Heart left ventricle (tissue), 13 donors: ENCODE measurements at regions not wholly inside any gene's neighbourhood (a gene's known extent, or its start where the extent isn't known, plus 50 kb on each side); places are given as distances from the start of the nearest gene placed in this dataset.
"Not testable (repeated sequence)": the region's sequence is repeated elsewhere in the genome, so short reads cannot be mapped to it uniquely, and the experiment has no call there.

Experiments used
- CTCF ChIP-seq, 12 donors: fragments of 200-600 bp; sonication (generic) in 4 of 12; IDR thresholded peaks; one replicate each; pipeline versions ENCODE4 v1.5.0 to v1.8.0; 2018 to 2022; ENCODE audit warnings: antibody characterized with exemption in 12 of 12, mild to moderate bottlenecking in 5 of 12
- POLR2A ChIP-seq, 2 donors: fragments of 450-650 bp; IDR thresholded peaks; one replicate each; pipeline ENCODE4 v1.6.1; 2017; ENCODE audit warnings: antibody characterized with exemption in 2 of 2, mild to moderate bottlenecking in 2 of 2, moderate library complexity in 2 of 2
- donor health status: ischemic (EF 13 %, LVEDD 7.1; RV severe dilation, severe dysfunction).
- donor health status: DM: no; HTN: yes; CAD: no.
- donor health status: DM: no; HTN: no; CAD: no.
- donor health status: ischemic (EF 25% LVEDD 6.9; RV normal size, moderate dysfunction).
- donor health status: ischemic (EF 25% LVEDD 5.7; RV mildly dilated, moderate dysfunction).
- donor health status: ischemic (EF 35%, LVEDD 5.7; RV mildly dilated, moderate dysfunction).
- donor health status: nonischemic (EF 11% LVEDD 7.7; RV severe dilation, severe dysfunction).
- donor health status: DM: yes; HTN: yes; CAD: no.
- donor health status: PGD.
- donor health status: ischemic (EF 29% LVEDD 5.4; RV normal size, mild dysfunction).
- donor health status: nonischemic (EF 23%, LVEDD 6.1; RV moderate dilation, normal function).

GRCh38 chr7:153747969-153748368 is 304.2 kb upstream of the DPP6 start:
- not testable (repeated sequence) for TF ChIP-seq CTCF, POLR2A (IDR thresholded peaks at IDR 0.05)
